Prostate gland (tissue), 2 donors: ENCODE measurements at regions not wholly inside any gene's neighbourhood (a gene's known extent, or its start where the extent isn't known, plus 50 kb on each side); places are given as distances from the start of the nearest gene placed in this dataset.

Experiments used
- DNase-seq: peaks from one replicate; pipeline ENCODE4 v3.0.0-alpha.2; 2019; ENCODE audit warnings: low spot score
- H3K27ac ChIP-seq, 2 donors: fragments of 200-600 bp; sonication (generic); 2 replicates each; pipeline ENCODE4 v1.5.1; 2017 to 2019
- H3K27me3 ChIP-seq: fragments of 200-600 bp; sonication (generic); replicated peaks from 2 replicates; pipeline ENCODE4 v1.5.1; 2019; ENCODE audit not compliant: insufficient read depth
- H3K36me3 ChIP-seq, 2 donors: fragments of 200-600 bp; sonication (generic); 1 replicate in 1 of 2; 2 replicates in 1 of 2; pipeline versions ENCODE4 v1.5.1 to v1.8.1; 2017 to 2019
- H3K4me1 ChIP-seq: fragments of 200-600 bp; sonication (generic); replicated peaks from 2 replicates; pipeline ENCODE4 v1.5.1; 2019
- H3K4me3 ChIP-seq, 2 donors: fragments of 200-600 bp; sonication (generic); 2 replicates each; pipeline ENCODE4 v1.5.1; 2017 to 2019
- H3K9me3 ChIP-seq: fragments of 200-600 bp; sonication (generic); 2 replicates; pipeline ENCODE4 v1.5.1; 2017
- CTCF ChIP-seq, 4 experiments: fragments of 200-600 bp in 2 of 4; fragments of 450-650 bp in 2 of 4; sonication (generic) in 2 of 4; IDR thresholded peaks; 1 replicate in 3 of 4; 2 replicates in 1 of 4; pipeline ENCODE4 v1.5.1; 2016 to 2019; ENCODE audit warnings: antibody characterized with exemption in 4 of 4, mild to moderate bottlenecking in 2 of 4, moderate library complexity in 2 of 4
- POLR2A ChIP-seq: fragments of 450-650 bp; IDR thresholded peaks from one replicate; pipeline ENCODE4 v1.6.1; 2016; ENCODE audit warnings: antibody characterized with exemption, mild to moderate bottlenecking
- POLR2AphosphoS5 ChIP-seq: sonication (generic); formaldehyde crosslinking; IDR thresholded peaks from one replicate; pipeline ENCODE4 v1.6.1; 2017; ENCODE audit warnings: antibody characterized with exemption
- WGBS: methylation state at CpG from one replicate; pipeline ENCODE4 v1.1.5; 2018; 5-methylcytosine and 5-hydroxymethylcytosine counted together
- intact Hi-C: fragments of 100-400 bp; cut with DNase I; formaldehyde crosslinking; loops from one replicate; pipeline ENCODE4 v1.14.2; 2022

- Histone ChIP-seq H3K9me3 (no peaks in the 10 kb centered on the region), H3K27me3 (no peaks in the 10 kb centered on the region), H3K4me1 (no peaks in the 10 kb centered on the region), H3K27ac (no peak overlapping the region), H3K36me3 (no peaks in the 10 kb centered on the region), H3K4me3 (no peak overlapping the region)
- DNase-seq = no peak
- no peak for TF ChIP-seq CTCF (IDR thresholded peaks at IDR 0.05)
- no peak for TF ChIP-seq POLR2A
- TF ChIP-seq POLR2AphosphoS5 = no peak
- intact Hi-C loops = no loop called here
- 62% methylated on average over 5 of the region's 5 CpGs for WGBS
Observed at GRCh38 chr5:167867281-167867680, 424.2 kb upstream of the WWC1 start.

DNA sequence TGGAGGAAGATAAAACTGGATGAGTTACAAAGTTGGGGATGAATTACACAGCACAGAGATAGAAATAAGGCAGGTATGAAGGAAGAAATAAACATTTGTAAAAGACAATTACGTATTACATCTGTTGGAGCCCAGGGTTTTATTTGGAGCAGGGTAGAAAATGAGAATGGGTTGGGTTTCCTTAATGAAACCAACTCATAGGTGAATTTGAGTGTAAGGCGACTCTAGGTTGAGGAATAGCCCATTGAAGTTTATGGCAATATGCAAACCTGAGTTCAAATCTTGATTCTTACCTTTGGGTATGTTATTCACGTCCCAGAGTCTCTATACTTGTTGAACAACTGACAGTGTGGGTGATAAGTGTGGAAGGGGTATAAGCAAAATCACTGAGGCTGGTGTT, 422.3 kb upstream of the WWC1 start:
- intact Hi-C loops = no loop called here
- Histone ChIP-seq H3K4me1 (no peaks in the 10 kb centered on the region), H3K36me3 (no peaks in the 10 kb centered on the region), H3K27me3 (no peaks in the 10 kb centered on the region), H3K27ac (no peak overlapping the region), H3K9me3 (no peaks in the 10 kb centered on the region), H3K4me3 (no peak overlapping the region)
- TF ChIP-seq CTCF (IDR thresholded peaks at IDR 0.05) = no peak
- TF ChIP-seq POLR2A = no peak
- TF ChIP-seq POLR2AphosphoS5 = no peak
- DNase-seq = no peak
- 83% methylated on average over 3 of the region's 3 CpGs for WGBS

DNA sequence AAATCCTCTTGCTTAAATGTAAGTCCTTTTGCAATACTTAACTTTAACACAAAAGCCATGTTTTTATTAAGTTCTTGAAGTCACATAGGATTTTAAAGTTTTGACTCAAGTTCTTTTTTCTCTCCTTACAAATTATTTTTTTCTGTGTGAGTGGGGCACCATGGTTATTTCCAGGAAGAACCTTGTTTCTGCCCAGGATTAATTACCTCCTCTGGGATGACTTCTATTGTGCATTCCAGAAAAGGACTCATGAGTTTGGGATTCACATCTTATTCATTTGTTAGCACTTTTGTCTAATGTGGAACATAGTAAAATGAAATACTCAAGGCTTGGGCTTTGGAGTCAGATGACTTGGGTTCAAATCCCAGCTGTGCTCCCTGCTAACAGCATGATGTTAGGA, 421.4 kb upstream of the WWC1 start:
- H3K9me3 ChIP-seq = no peaks in the 10 kb centered on the region
- TF ChIP-seq CTCF (IDR thresholded peaks at IDR 0.05) = no peak
- TF ChIP-seq POLR2A = no peak
- TF ChIP-seq POLR2AphosphoS5 = no peak
- H3K27ac ChIP-seq = no peak overlapping the region
- no peak overlapping the region for H3K4me3 ChIP-seq
- intact Hi-C loops = no loop called here
- no peak for DNase-seq
- no peaks in the 10 kb centered on the region for H3K27me3 ChIP-seq
- no peaks in the 10 kb centered on the region for H3K4me1 ChIP-seq
- no peaks in the 10 kb centered on the region for H3K36me3 ChIP-seq

- no peak for TF ChIP-seq POLR2AphosphoS5
- TF ChIP-seq POLR2A = no peak
- no peak for TF ChIP-seq CTCF (IDR thresholded peaks at IDR 0.05)
- DNase-seq = no peak
- Histone ChIP-seq H3K36me3 (no peaks in the 10 kb centered on the region), H3K4me1 (no peaks in the 10 kb centered on the region), H3K27ac (no peak overlapping the region), H3K9me3 (no peaks in the 10 kb centered on the region), H3K27me3 (no peaks in the 10 kb centered on the region), H3K4me3 (no peak overlapping the region)
- intact Hi-C loops = no loop called here
- 95% methylated on average over 2 of the region's 2 CpGs for WGBS
Observed at GRCh38 chr5:167871091-167871490, 420.4 kb upstream of the WWC1 start.

DNA sequence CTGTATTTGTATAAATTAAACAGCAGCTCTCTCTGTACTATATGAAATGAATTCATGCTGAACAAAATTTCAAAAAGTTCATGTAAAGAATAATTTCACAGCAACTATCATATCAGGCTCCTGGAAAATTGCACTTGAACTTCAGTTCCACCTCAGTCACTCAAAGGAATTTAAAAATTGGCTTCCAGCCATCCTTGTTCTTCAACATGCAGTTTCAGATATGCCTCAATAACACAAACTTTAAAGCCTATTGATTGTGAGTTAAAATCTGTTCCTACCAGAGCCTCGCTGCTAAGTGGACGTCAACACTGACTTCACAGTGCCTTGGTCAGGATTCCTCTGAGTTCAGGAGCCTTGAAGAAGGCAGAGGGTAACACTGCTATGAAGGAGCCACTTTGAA, 418.7 kb upstream of the WWC1 start:
- H3K36me3 ChIP-seq = no peaks in the 10 kb centered on the region
- H3K9me3 ChIP-seq = no peaks in the 10 kb centered on the region
- H3K27ac ChIP-seq = no peak overlapping the region
- 77% methylated on average over 2 of the region's 2 CpGs for WGBS
- no peak overlapping the region for H3K4me3 ChIP-seq
- no peaks in the 10 kb centered on the region for H3K4me1 ChIP-seq
- intact Hi-C loops = no loop called here
- no peaks in the 10 kb centered on the region for H3K27me3 ChIP-seq
- no peak for DNase-seq
- TF ChIP-seq CTCF (IDR thresholded peaks at IDR 0.05) (no peak), POLR2AphosphoS5 (no peak), POLR2A (no peak)
